Esophagus squamous epithelium (tissue), 4 donors: ENCODE measurements at regions not wholly inside any gene's neighbourhood (a gene's known extent, or its start where the extent isn't known, plus 50 kb on each side); places are given as distances from the start of the nearest gene placed in this dataset.

Experiments used
- CTCF ChIP-seq, 6 experiments: fragments of 450-650 bp in 4 of 6; fragments of 200-600 bp in 2 of 6; sonication (generic) in 2 of 6; IDR thresholded peaks; one replicate each; pipeline ENCODE4 v1.5.1; 2016 to 2019; ENCODE audit warnings: antibody characterized with exemption in 6 of 6, mild to moderate bottlenecking in 4 of 6, moderate library complexity in 4 of 6
- POLR2A ChIP-seq, 4 donors: fragments of 450-650 bp; IDR thresholded peaks; one replicate each; pipeline ENCODE4 v1.6.1; 2017; ENCODE audit warnings: antibody characterized with exemption in 4 of 4, mild to moderate bottlenecking in 4 of 4, moderate library complexity in 3 of 4

GRCh38 chr1:147384804-147385203, 142.3 kb downstream of the CHD1L start:
- TF ChIP-seq CTCF (IDR thresholded peaks at IDR 0.05): no peak
- TF ChIP-seq POLR2A (IDR thresholded peaks at IDR 0.05): no peak
